Left lung (tissue), 4 donors: ENCODE measurements at regions not wholly inside any gene's neighbourhood (a gene's known extent, or its start where the extent isn't known, plus 50 kb on each side); places are given as distances from the start of the nearest gene placed in this dataset.

Source experiments
- ATAC-seq: fragments of 200-7000 bp; cut with Tn5 transposase; one replicate; pipeline ENCODE4 v1.9.1; 2020; ENCODE audit warnings: moderate library complexity
- DNase-seq, 4 donors: peaks; one replicate each; pipeline ENCODE4 v3.0.0-alpha.2; 2013 to 2020
- H3K27ac ChIP-seq, 2 donors: fragments of 200-600 bp; sonication (generic) in 1 of 2; one replicate each; pipeline versions ENCODE4 v1.5.0 to v1.8.0; 2020 to 2021
- H3K27me3 ChIP-seq, 2 donors: fragments of 200-600 bp; sonication (generic) in 1 of 2; one replicate each; pipeline versions ENCODE4 v1.5.0 to v1.8.0; 2020 to 2021
- H3K36me3 ChIP-seq, 2 donors: fragments of 200-600 bp; sonication (generic) in 1 of 2; one replicate each; pipeline versions ENCODE4 v1.5.0 to v1.8.0; 2020 to 2021
- H3K4me1 ChIP-seq, 2 donors: fragments of 200-600 bp; one replicate each; pipeline ENCODE4 v1.8.0; 2021
- H3K4me3 ChIP-seq, 2 donors: fragments of 200-600 bp; sonication (generic) in 1 of 2; one replicate each; pipeline versions ENCODE4 v1.5.0 to v1.8.0; 2020 to 2021; ENCODE audit warnings: mild to moderate bottlenecking in 1 of 2
- H3K9me3 ChIP-seq, 2 donors: fragments of 200-600 bp; sonication (generic) in 1 of 2; one replicate each; pipeline versions ENCODE4 v1.5.0 to v1.8.0; 2020 to 2021
- intact Hi-C, 2 donors: fragments of 100-400 bp; cut with DNase I; formaldehyde crosslinking; loops; one replicate each; pipeline versions ENCODE4 v1.11.2 to v1.14.2; 2022
- TF ChIP-seq, protein P1 (sequence below), 2 donors: fragments of 200-600 bp; sonication (generic) in 1 of 2; IDR thresholded peaks; one replicate each; pipeline versions ENCODE4 v1.5.0 to v1.8.0; 2021; ENCODE audit warnings: antibody characterized with exemption in 2 of 2
- donor health status: DM: no; HTN: yes; CAD: no.
- donor health status: DM: no; HTN: no; CAD: no.

DNA sequence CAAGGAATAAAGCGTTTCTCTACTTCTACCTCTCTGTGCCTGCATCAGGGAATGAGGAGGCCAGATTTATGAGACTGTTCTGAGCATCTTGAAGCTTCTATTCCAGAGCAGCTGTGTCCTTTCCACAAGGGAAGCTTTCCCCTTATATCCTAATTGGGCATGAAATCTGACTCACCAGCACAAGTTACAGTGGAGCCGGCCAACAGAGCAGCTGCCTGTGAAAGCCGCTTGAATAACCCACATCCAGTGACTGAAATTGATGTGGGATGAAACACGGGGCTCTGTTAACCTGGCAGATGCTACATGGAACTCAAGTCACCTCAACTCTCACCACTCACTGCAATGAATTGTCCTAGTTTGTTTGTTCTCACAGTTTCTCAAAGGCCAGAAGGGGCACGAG lies 400.3 kb downstream of the TFAP2A start:
- Histone ChIP-seq H3K27me3 (no peaks in the 10 kb centered on the region), H3K4me1 (no peaks in the 10 kb centered on the region), H3K36me3 (no peaks in the 10 kb centered on the region), H3K27ac (no peak overlapping the region), H3K4me3 (no peak overlapping the region), H3K9me3 (peaks cover 0 to 8% of the 10 kb centered on the region in 2 donors)
- DNase-seq (peak in 1 of 4 donors; percentile 11), ATAC-seq (no peak)
- TF ChIP-seq, protein P1, sequence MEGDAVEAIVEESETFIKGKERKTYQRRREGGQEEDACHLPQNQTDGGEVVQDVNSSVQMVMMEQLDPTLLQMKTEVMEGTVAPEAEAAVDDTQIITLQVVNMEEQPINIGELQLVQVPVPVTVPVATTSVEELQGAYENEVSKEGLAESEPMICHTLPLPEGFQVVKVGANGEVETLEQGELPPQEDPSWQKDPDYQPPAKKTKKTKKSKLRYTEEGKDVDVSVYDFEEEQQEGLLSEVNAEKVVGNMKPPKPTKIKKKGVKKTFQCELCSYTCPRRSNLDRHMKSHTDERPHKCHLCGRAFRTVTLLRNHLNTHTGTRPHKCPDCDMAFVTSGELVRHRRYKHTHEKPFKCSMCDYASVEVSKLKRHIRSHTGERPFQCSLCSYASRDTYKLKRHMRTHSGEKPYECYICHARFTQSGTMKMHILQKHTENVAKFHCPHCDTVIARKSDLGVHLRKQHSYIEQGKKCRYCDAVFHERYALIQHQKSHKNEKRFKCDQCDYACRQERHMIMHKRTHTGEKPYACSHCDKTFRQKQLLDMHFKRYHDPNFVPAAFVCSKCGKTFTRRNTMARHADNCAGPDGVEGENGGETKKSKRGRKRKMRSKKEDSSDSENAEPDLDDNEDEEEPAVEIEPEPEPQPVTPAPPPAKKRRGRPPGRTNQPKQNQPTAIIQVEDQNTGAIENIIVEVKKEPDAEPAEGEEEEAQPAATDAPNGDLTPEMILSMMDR (IDR thresholded peaks at IDR 0.05) = no peak
- intact Hi-C loops = no loop called here

DNA sequence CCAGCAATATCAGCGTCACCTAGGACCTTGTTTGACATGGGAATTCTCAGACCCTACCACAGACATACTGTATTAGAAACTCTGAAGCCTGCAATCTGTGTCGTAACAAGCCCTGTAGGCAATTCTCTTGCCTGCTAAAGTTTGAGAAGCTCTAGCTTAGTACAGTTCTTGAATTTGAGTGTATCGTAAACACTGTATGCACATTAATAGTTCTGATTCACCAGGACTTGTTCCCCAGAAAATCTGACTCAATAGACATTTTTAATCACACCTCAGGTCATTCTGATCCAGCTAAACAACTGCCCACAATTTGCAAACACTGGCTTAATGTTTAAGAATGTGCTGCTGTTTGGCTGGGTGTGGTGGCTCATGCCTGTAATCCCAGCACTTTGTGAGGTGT lies 414.3 kb downstream of the TFAP2A start:
- no peaks in the 10 kb centered on the region for H3K4me1 ChIP-seq
- H3K36me3 ChIP-seq = no peaks in the 10 kb centered on the region
- ATAC-seq (no peak), DNase-seq (no peak)
- TF ChIP-seq, protein P1 (IDR thresholded peaks at IDR 0.05) = no peak
- no peak overlapping the region for H3K4me3 ChIP-seq
- no peaks in the 10 kb centered on the region for H3K9me3 ChIP-seq
- no peaks in the 10 kb centered on the region for H3K27me3 ChIP-seq
- intact Hi-C loops = no loop called here
- H3K27ac ChIP-seq = no peak overlapping the region

- Histone ChIP-seq H3K9me3 (no peaks in the 10 kb centered on the region), H3K36me3 (no peaks in the 10 kb centered on the region), H3K4me3 (no peak overlapping the region), H3K27me3 (no peaks in the 10 kb centered on the region), H3K4me1 (no peaks in the 10 kb centered on the region), H3K27ac (no peak overlapping the region)
- DNase-seq (no peak), ATAC-seq (no peak)
- intact Hi-C loops = no loop called here
- TF ChIP-seq, protein P1 (IDR thresholded peaks at IDR 0.05) = no peak
These were observed 415.1 kb downstream of the TFAP2A start for GRCh38 chr6:9999796-10000195.

DNA sequence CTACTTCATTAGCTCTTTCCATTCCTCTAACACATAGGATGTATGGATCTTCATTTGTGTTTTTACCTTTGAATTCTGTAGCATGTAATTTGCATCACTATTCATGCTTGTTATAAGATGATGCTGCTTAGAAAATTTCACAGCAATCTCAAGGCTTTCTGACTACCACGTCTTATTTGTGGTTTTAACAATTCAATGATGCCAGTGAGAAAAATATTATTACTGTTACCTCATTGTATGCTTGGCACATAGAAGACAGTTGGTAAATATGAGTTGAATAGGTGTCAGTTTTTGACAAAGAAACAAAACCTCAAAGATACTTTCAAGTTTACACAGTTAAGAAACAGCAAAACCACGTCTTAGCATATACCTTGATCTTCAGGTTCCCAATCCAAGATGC lies 428.6 kb downstream of the TFAP2A start:
- Histone ChIP-seq H3K27me3 (no peaks in the 10 kb centered on the region), H3K27ac (no peak overlapping the region), H3K36me3 (no peaks in the 10 kb centered on the region), H3K9me3 (no peaks in the 10 kb centered on the region), H3K4me1 (no peaks in the 10 kb centered on the region), H3K4me3 (no peak overlapping the region)
- intact Hi-C loops = no loop called here
- DNase-seq (no peak), ATAC-seq (no peak)
- TF ChIP-seq, protein P1 (IDR thresholded peaks at IDR 0.05) = no peak

DNA sequence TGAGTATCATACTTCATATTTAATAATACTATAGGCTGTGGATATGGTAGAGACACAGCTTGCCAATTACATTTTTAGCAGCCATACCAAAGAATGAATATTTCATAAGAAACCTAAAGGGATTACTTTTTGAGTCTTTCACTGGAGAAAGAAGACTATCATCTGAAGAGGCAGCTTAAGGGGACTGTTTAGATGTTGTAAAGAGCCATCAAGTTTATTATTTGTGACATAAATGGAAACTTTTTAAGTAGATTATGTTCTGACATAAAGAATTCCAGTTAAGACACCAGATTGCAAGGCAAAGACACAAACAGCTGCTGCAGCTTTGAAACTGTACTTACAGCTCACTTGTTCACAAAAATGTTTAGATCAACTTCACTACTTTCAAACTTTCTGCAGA lies 429.4 kb downstream of the TFAP2A start:
- no peak for ATAC-seq
- intact Hi-C loops = no loop called here
- H3K27ac ChIP-seq = no peak overlapping the region
- no peak for DNase-seq
- H3K9me3 ChIP-seq = no peaks in the 10 kb centered on the region
- H3K4me1 ChIP-seq = no peaks in the 10 kb centered on the region
- no peak overlapping the region for H3K4me3 ChIP-seq
- TF ChIP-seq, protein P1 (IDR thresholded peaks at IDR 0.05) = no peak
- no peaks in the 10 kb centered on the region for H3K27me3 ChIP-seq
- H3K36me3 ChIP-seq = no peaks in the 10 kb centered on the region
